NCI-H510A treated with DMSO at 0.1 percent for 48 hours (cell line): ENCODE measurements at regions not wholly inside any gene's neighbourhood (a gene's known extent, or its start where the extent isn't known, plus 50 kb on each side); places are given as distances from the start of the nearest gene placed in this dataset.

Source experiments
- DNase-seq: peaks from one replicate; lab custom pipeline; 2025; lab: John Stamatoyannopoulos, UW

GRCh38 chr1:218938259-218938658 lies 235.4 kb upstream of the LYPLAL1 start:
- DNase-seq, result no peak

DNA sequence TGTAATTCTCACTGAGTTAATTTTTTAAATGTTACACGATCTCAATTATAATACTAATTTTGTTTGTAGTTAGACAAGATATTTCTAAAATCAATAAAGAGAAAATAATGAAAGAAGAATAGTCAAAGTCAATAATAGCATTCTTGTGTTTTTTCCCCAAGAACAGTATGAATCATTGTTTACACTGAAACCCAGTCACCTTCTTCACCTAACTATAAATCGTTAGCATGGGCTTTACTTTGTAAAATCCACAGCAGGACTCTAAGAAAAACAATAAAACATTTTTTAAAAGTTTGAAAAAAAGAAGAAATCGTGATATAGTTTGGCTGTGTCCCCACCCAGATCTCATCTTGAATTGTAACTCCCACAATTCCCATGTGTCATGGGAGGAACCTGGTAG lies 234.6 kb upstream of the LYPLAL1 start:
- no peak for DNase-seq

GRCh38 chr1:218942431-218942830 lies 231.2 kb upstream of the LYPLAL1 start:
- DNase-seq, result no peak

- DNase-seq, result no peak
Measured at GRCh38 chr1:218943371-218943770, 230.3 kb upstream of the LYPLAL1 start.

- DNase-seq, result no peak
Measured at GRCh38 chr1:218945050-218945449, 228.6 kb upstream of the LYPLAL1 start.

DNA sequence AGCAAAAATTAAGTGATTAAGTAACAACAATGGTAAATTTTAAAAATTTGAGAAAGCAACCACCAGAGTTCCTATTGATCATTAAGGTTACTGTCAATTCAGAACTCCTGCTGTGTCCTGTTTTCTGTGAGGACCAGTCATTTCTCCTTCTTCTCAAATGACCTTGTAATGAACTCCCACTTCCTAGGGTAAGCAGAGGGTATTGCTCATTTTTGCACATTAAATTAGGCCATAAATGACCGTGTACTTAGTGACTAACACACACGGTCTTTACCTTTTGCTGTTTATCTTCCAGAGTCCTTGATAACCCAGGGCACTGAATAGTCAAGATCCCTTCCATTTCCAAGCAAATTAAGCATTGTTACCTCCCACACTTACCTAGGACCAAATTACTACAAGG lies 227.5 kb upstream of the LYPLAL1 start:
- DNase-seq, result no peak

- no peak for DNase-seq
Measured at GRCh38 chr1:218948446-218948845, 225.2 kb upstream of the LYPLAL1 start.

DNA sequence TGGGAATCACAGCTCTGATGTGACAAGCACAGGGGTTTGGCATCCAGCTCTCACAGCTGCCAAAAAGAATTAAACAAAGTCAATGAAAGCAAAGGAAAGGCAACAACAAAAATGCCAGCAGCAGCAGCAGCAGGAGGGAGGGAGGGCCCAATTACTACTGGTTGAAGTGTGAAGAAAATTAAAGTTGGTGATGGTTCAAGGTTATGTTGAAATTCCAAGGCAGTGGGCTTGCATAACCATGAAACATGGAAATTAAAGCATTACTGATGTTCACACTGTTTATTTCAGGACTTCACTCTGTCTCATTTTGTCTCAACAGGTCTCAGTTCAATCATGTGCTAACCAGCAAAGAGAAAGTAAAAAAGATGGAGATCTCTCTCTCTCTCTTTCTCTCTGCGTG lies 220.3 kb upstream of the LYPLAL1 start:
- DNase-seq, result no peak

DNA sequence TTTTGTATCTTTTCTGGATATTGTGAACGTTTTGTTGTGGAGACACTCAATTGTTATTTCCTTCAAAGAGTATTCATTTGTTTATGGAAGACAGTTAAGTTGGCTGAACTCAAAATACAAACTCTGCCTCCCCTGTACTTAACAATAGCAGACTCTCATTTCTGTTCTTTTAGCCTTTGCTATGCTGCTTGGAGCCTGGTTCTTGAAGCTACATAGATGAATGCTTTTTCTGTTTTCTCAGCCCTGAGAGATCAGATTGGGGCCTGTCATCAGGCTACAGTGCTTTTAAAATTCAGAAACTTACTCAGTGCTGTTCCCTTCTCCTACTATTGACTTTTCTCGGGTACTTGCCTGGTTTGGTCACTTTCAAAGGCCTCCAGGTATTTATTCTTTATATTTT lies 215.7 kb upstream of the LYPLAL1 start:
- DNase-seq, result no peak

GRCh38 chr1:218959784-218960183 lies 213.9 kb upstream of the LYPLAL1 start:
- no peak for DNase-seq

DNA sequence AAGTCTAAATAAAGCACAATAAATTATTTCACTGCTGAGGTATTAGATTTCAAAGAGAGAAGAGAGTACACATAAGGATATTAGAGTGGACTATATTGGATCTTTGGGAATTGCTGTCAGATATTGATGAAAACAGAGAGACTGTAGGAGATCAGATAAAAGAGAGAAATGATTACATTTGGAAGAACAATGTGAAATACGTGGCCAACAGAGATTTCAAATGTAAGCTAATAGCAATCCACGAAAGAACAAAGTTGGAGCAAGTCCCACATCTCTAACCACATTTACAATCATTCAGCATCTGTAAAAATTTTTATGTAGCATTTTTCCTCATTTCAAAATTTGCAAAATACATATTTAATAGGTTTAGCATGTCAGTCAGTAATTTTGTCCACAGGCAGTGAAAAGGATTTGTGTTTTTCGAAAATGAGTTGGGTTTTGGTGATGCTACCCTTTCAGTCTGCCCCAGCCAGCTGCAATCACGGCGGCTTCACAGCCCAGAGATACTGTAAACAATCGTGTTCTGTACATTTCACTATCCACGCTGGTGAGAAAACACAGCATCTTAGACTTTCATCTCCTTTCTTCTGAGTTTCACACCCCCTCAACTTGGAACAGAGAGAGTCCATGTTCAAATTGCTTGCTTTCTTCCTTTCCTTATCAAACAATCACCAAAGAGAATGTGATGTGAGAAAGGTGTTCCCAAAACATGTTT lies 209.1 kb upstream of the LYPLAL1 start:
- DNase-seq, result no peak

DNA sequence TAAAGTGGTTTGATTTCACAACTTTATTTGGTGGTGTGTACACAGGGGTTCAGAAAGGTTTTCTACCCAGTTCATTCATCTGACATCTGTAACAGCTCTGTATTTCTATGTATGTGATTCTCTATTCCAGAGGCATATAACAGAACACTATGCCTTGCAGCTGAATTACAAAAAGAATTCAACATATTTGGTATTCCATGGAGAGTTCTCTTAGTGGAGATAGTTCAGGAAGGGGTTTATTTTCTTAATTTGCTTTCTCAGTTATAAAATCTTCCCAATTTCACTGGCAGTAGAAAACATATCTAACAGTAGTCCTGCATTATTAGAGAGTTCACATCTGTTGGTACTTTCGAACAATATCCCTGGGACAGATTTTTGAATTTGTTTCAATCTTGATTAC lies 207.9 kb upstream of the LYPLAL1 start:
- no peak for DNase-seq

- no peak for DNase-seq
Measured at GRCh38 chr1:218967254-218967653, 206.4 kb upstream of the LYPLAL1 start.

GRCh38 chr1:218967836-218968235 lies 205.8 kb upstream of the LYPLAL1 start:
- DNase-seq, result no peak

DNA sequence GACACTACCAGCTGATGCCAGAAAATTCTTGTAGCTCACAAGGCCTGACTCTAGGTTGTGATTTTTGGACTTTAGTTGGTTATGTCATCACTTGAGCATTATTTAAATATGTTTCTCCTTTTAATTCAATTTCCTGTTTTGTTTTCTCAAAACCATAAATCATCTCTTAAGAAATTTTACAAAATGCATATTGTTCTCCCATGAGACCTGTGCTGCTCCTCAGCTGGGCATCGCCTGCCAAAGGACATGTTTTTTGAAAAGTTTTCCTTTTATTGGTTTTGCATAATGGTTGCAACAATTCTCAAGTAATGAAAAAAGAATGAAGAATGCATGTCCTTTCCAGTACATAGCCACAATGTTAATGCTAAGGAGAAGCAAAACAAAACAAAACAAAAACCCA lies 204.7 kb upstream of the LYPLAL1 start:
- no peak for DNase-seq

DNA sequence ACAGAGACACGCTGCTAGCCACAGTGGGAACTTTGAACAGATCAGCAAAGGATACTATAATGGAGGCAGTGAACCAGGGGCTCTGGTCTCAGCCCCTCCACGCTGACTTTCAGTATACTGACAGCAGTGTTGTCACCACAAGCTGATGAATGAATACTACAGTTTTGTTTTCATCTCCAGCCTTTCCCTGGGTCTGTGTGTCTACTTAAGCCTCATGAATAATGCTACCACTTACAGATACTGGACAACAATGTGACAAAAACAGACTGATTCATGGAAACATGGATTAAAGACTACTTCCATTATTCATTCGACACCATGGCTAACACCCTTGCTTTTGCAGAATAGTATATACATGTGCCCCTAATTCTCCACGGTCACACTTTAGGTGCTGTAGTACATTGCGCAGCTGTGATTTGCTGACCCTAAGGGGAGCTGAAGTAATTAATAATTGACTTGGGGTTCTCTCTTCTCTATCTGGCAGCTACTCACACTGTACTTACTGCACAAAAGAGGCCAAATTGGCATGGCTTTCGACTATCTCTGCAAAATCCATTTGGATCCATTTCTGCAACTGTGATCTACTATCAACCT lies 203.2 kb upstream of the LYPLAL1 start:
- no peak for DNase-seq

DNA sequence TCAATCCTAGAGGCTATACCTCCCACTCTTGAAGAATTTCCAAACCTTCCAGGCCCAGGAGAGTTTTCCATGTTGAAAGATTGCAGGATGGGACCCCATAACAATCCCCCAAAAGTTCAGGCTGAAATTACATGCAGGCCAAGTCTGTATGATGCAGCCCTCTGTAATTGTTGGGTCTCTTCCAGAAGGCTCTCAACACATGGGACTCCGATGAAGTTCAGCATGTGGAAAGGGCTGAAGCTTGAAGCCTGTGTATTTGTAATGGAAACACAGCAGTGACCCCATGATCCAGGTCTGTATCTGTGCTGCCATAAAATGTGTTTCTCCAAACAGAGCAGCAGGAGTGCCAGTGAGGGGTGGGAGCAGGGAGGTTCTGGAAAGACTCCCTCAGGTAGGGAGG lies 202.5 kb upstream of the LYPLAL1 start:
- DNase-seq, result no peak

- no peak for DNase-seq
Measured at GRCh38 chr1:218980881-218981280, 192.8 kb upstream of the LYPLAL1 start.

- no peak for DNase-seq
Measured at GRCh38 chr1:218982482-218982881, 191.2 kb upstream of the LYPLAL1 start.

- no peak for DNase-seq
Measured at GRCh38 chr1:218983433-218983832, 190.2 kb upstream of the LYPLAL1 start.

DNA sequence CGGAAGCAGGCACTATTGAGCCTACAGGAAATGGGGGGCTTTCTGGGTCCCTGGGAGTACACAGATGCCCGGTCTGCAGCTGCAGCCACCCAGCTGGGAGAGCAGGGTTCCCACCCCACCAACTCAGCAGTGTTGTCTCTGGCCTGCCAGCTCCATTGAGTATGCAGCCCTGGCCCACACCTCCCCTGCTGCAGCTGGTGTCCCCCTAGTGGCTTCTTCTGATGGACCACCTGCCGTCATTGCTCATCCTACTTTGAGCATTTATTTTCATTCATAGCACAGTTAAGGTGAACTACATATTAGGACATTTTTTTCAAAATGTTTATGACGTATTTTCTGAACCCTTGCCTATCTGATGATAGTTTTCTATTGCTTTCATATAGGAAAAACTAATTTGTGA lies 189.8 kb upstream of the LYPLAL1 start:
- DNase-seq, result no peak

GRCh38 chr1:218985424-218985984 lies 188.2 kb upstream of the LYPLAL1 start:
- DNase-seq, result no peak

- no peak for DNase-seq
Measured at GRCh38 chr1:218986816-218987215, 186.9 kb upstream of the LYPLAL1 start.

DNA sequence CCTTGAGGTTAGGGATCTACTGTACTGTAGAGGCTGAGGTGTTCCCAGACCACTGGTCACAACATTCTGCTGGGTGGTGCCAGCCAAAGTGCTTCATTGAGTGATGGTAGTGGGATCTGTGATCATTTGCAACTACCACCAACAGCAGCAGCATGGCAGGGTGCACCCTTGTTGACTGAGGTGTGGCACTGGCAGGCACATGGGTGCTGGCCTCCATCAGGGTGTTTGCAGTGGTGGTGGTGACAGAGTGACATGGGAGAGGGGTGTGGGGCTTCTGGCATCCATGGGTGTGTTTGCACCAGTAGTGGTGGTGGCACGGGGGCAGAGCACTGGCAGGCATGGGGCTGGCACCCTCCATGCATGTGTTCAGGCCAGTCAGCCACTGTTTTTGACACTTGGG lies 183.7 kb upstream of the LYPLAL1 start:
- no peak for DNase-seq
